SK-N-SH (cell line): ENCODE measurements at regions not wholly inside any gene's neighbourhood (a gene's known extent, or its start where the extent isn't known, plus 50 kb on each side); places are given as distances from the start of the nearest gene placed in this dataset.

Experiments
- EZH2phosphoT487 ChIP-seq: fragments of 200-600 bp; sonication (generic); IDR thresholded peaks from 2 replicates; pipeline ENCODE4 v1.6.1; 2017; ENCODE audit warnings: low read depth, mixed run types, mild to moderate bottlenecking, antibody characterized with exemption, moderate library complexity, borderline replicate concordance
- GATA2 ChIP-seq: sonication (generic); formaldehyde crosslinking; IDR thresholded peaks from 2 replicates; pipeline ENCODE4 v1.5.0; 2020; ENCODE audit warnings: mild to moderate bottlenecking, missing genetic modification reagents
- POLR2AphosphoS5 ChIP-seq: IDR thresholded peaks from 2 replicates; pipeline ENCODE4 v1.6.1; 2012; ENCODE audit warnings: low read depth, low read length
- RCOR1 ChIP-seq: fragments of 150-350 bp; IDR thresholded peaks from 2 replicates; pipeline ENCODE4 v1.6.1; 2017; ENCODE audit warnings: antibody characterized with exemption, low read length
- RXRA ChIP-seq: IDR thresholded peaks from 2 replicates; pipeline ENCODE4 v1.4.0; 2012; ENCODE audit warnings: low read depth, mild to moderate bottlenecking, borderline replicate concordance
- TCF12 ChIP-seq: IDR thresholded peaks from 2 replicates; pipeline ENCODE4 v1.4.0; 2012
- TF ChIP-seq, protein P1 (sequence below): IDR thresholded peaks from 2 replicates; pipeline ENCODE4 v1.4.0; 2012; ENCODE audit warnings: low read depth
- TF ChIP-seq, protein P2 (sequence below): fragments of 200-600 bp; sonication (generic); IDR thresholded peaks from 2 replicates; pipeline ENCODE4 v1.6.1; 2017; ENCODE audit warnings: antibody characterized with exemption, mild to moderate bottlenecking, moderate library complexity
- TF ChIP-seq, protein P3 (sequence below): fragments of 150-350 bp; IDR thresholded peaks from 2 replicates; pipeline ENCODE4 v1.6.1; 2017; ENCODE audit warnings: antibody characterized with exemption, low read length, low read depth, borderline replicate concordance
- TF ChIP-seq, protein P4 (sequence below): IDR thresholded peaks from 2 replicates; pipeline ENCODE4 v1.6.1; 2012; ENCODE audit warnings: mild to moderate bottlenecking, low read depth, low read length, moderate library complexity

DNA sequence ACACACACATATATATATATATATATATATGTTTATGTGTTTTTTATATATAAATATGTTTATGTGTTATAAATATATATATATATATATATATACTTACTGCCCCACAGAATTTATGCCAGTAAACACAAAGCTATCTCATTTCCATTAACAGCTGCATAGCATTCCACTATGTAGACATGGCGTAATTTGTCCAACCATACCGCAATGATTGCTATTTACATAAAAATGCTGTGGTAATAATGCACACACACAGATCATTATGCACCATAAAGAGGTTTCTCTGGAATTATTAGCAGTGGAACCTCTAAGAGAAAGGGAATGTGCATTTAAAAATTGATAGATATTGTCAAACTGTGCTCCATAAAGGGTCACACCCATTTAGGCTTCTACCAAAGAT, 150.1 kb downstream of the CEP120 start:
- TF ChIP-seq, protein P1, sequence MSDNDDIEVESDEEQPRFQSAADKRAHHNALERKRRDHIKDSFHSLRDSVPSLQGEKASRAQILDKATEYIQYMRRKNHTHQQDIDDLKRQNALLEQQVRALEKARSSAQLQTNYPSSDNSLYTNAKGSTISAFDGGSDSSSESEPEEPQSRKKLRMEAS = no peak
- TF ChIP-seq, protein P2, sequence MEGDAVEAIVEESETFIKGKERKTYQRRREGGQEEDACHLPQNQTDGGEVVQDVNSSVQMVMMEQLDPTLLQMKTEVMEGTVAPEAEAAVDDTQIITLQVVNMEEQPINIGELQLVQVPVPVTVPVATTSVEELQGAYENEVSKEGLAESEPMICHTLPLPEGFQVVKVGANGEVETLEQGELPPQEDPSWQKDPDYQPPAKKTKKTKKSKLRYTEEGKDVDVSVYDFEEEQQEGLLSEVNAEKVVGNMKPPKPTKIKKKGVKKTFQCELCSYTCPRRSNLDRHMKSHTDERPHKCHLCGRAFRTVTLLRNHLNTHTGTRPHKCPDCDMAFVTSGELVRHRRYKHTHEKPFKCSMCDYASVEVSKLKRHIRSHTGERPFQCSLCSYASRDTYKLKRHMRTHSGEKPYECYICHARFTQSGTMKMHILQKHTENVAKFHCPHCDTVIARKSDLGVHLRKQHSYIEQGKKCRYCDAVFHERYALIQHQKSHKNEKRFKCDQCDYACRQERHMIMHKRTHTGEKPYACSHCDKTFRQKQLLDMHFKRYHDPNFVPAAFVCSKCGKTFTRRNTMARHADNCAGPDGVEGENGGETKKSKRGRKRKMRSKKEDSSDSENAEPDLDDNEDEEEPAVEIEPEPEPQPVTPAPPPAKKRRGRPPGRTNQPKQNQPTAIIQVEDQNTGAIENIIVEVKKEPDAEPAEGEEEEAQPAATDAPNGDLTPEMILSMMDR = no peak
- TF ChIP-seq RCOR1 (no peak), POLR2AphosphoS5 (no peak), EZH2phosphoT487 (no peak), TCF12 (no peak), RXRA (no peak), GATA2 (CRISPR knock-in tag) (no peak)
- TF ChIP-seq, protein P3, sequence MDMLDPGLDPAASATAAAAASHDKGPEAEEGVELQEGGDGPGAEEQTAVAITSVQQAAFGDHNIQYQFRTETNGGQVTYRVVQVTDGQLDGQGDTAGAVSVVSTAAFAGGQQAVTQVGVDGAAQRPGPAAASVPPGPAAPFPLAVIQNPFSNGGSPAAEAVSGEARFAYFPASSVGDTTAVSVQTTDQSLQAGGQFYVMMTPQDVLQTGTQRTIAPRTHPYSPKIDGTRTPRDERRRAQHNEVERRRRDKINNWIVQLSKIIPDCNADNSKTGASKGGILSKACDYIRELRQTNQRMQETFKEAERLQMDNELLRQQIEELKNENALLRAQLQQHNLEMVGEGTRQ = no peak
- TF ChIP-seq, protein P4, sequence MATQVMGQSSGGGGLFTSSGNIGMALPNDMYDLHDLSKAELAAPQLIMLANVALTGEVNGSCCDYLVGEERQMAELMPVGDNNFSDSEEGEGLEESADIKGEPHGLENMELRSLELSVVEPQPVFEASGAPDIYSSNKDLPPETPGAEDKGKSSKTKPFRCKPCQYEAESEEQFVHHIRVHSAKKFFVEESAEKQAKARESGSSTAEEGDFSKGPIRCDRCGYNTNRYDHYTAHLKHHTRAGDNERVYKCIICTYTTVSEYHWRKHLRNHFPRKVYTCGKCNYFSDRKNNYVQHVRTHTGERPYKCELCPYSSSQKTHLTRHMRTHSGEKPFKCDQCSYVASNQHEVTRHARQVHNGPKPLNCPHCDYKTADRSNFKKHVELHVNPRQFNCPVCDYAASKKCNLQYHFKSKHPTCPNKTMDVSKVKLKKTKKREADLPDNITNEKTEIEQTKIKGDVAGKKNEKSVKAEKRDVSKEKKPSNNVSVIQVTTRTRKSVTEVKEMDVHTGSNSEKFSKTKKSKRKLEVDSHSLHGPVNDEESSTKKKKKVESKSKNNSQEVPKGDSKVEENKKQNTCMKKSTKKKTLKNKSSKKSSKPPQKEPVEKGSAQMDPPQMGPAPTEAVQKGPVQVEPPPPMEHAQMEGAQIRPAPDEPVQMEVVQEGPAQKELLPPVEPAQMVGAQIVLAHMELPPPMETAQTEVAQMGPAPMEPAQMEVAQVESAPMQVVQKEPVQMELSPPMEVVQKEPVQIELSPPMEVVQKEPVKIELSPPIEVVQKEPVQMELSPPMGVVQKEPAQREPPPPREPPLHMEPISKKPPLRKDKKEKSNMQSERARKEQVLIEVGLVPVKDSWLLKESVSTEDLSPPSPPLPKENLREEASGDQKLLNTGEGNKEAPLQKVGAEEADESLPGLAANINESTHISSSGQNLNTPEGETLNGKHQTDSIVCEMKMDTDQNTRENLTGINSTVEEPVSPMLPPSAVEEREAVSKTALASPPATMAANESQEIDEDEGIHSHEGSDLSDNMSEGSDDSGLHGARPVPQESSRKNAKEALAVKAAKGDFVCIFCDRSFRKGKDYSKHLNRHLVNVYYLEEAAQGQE = no peak
